PFSK-1 (cell line): ENCODE measurements at regions not wholly inside any gene's neighbourhood (a gene's known extent, or its start where the extent isn't known, plus 50 kb on each side); places are given as distances from the start of the nearest gene placed in this dataset.

Experiments
- FOXP2 ChIP-seq: optimal IDR thresholded peaks from 2 replicates; pipeline ENCODE3; 2011; ENCODE audit warnings: borderline replicate concordance, control low read depth, inconsistent platforms; ENCODE audit not compliant: insufficient read depth; ENCODE audit errors: extremely low read length, extremely low read depth
- POLR2AphosphoS5 ChIP-seq: IDR thresholded peaks from 2 replicates; pipeline ENCODE4 v1.6.1; 2012; ENCODE audit warnings: low read depth, mild to moderate bottlenecking, control low read depth, low read length, moderate library complexity
- SIN3A ChIP-seq: IDR thresholded peaks from 2 replicates; pipeline ENCODE4 v1.6.1; 2012; ENCODE audit warnings: mild to moderate bottlenecking, low read length, moderate library complexity, borderline replicate concordance; ENCODE audit not compliant: insufficient read depth
- TAF1 ChIP-seq: IDR thresholded peaks from 2 replicates; pipeline ENCODE4 v1.6.1; 2012; ENCODE audit warnings: low read length, control low read depth, borderline replicate concordance; ENCODE audit not compliant: insufficient read depth
- TF ChIP-seq, protein P1 (sequence below), 2 experiments: IDR thresholded peaks; 2 replicates each; pipeline versions ENCODE4 v1.6.1 to v1.8.0; 2011 to 2012; ENCODE audit warnings: low read depth in 2 of 2, low read length in 2 of 2, control low read depth in 1 of 2, inconsistent platforms in 1 of 2, mild to moderate bottlenecking in 1 of 2, moderate library complexity in 1 of 2; ENCODE audit not compliant: insufficient read depth in 1 of 2

DNA sequence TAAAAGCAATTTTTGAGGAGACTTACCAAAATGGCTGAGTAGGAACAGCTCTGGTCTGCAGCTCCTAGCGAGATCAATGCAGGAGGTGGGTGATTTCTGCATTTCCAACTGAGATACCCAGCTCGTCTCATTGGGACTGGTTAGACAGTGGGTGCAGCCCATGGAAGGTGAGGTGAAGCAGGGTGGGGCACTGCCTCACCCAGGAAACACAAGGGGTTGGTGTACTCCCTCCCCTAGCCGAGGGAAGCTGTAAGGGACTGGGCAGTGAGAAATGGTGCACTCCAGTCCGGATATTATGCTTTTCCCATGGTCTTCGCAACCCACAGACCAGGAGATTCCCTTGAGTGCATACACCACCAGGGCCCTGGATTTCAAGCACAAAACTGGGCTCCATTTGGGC lies 419.0 kb downstream of the NUP35 start:
- TF ChIP-seq SIN3A, result no peak
- TF ChIP-seq TAF1, result no peak
- no peak for TF ChIP-seq FOXP2
- TF ChIP-seq POLR2AphosphoS5, result no peak
- TF ChIP-seq, protein P1, sequence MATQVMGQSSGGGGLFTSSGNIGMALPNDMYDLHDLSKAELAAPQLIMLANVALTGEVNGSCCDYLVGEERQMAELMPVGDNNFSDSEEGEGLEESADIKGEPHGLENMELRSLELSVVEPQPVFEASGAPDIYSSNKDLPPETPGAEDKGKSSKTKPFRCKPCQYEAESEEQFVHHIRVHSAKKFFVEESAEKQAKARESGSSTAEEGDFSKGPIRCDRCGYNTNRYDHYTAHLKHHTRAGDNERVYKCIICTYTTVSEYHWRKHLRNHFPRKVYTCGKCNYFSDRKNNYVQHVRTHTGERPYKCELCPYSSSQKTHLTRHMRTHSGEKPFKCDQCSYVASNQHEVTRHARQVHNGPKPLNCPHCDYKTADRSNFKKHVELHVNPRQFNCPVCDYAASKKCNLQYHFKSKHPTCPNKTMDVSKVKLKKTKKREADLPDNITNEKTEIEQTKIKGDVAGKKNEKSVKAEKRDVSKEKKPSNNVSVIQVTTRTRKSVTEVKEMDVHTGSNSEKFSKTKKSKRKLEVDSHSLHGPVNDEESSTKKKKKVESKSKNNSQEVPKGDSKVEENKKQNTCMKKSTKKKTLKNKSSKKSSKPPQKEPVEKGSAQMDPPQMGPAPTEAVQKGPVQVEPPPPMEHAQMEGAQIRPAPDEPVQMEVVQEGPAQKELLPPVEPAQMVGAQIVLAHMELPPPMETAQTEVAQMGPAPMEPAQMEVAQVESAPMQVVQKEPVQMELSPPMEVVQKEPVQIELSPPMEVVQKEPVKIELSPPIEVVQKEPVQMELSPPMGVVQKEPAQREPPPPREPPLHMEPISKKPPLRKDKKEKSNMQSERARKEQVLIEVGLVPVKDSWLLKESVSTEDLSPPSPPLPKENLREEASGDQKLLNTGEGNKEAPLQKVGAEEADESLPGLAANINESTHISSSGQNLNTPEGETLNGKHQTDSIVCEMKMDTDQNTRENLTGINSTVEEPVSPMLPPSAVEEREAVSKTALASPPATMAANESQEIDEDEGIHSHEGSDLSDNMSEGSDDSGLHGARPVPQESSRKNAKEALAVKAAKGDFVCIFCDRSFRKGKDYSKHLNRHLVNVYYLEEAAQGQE (IDR thresholded peaks at IDR 0.05; ENCODE audit: insufficient read depth in 1 of 2, low read depth in 2 of 2, low read length in 2 of 2), result no peak

DNA sequence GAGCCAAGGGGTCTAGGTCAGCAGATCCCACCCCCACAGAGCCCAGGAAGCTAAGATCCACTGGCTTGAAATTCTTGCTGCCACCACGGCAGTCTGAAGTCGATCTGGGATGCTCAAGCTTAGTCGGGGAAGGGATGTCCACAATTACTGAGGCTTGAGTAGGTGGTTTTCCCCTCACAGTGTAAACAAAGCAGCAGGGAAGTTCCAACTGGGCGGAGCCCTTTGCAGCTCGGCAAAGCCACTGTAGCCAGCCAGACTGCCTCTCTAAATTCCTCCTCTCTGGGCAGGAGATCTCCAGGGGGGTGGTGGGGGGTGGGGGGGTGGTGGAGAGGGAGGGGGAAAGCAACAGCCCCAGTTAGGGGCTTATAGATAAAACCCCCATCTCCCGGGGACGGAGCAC lies 419.5 kb downstream of the NUP35 start:
- TF ChIP-seq SIN3A, result no peak
- no peak for TF ChIP-seq POLR2AphosphoS5
- TF ChIP-seq FOXP2, result no peak
- TF ChIP-seq, protein P1 (IDR thresholded peaks at IDR 0.05; ENCODE audit: insufficient read depth in 1 of 2, low read depth in 2 of 2, low read length in 2 of 2), result no peak
- no peak for TF ChIP-seq TAF1

DNA sequence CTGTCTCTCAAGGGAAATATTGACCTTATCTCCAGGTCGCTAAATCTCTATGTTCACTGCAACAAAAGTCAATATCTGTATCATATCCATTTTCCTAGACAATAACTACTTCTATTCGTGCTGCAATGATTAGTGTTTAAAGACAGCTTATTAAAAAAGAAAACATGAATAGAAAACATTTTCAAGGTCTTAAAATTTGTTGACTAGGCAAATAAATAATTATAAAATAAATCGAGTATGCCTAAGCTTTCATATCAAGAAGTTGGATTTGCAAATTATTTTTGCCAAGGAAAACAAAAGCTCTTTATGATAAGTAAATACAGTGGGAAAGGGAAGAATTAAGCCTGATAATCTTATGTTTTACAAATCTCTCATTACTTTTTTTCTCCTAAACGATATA lies 428.5 kb downstream of the NUP35 start:
- TF ChIP-seq, protein P1 (IDR thresholded peaks at IDR 0.05; ENCODE audit: insufficient read depth in 1 of 2, low read depth in 2 of 2, low read length in 2 of 2), result no peak
- TF ChIP-seq POLR2AphosphoS5 (no peak), SIN3A (no peak), TAF1 (no peak), FOXP2 (no peak)

DNA sequence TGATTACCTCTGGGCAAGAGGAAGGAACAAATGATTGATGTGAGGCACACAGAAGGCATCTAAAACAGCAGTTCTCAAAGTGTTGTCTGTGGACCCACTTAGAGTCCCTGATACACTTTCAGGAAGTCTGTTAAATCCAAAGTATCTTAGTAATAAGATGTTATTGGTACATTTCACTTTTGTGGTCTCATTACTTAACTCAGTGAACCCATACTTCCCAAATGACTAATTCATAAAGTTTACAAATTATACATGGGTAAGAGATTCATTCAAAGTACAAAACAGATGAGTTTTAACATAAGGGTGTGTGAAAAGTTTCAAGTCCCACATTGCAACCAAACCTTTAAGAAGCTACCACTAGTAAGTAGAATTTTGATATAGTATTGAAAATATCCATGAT lies 440.5 kb downstream of the NUP35 start:
- TF ChIP-seq SIN3A (no peak), POLR2AphosphoS5 (no peak), TAF1 (no peak), FOXP2 (no peak)
- TF ChIP-seq, protein P1 (IDR thresholded peaks at IDR 0.05; ENCODE audit: insufficient read depth in 1 of 2, low read depth in 2 of 2, low read length in 2 of 2), result no peak

DNA sequence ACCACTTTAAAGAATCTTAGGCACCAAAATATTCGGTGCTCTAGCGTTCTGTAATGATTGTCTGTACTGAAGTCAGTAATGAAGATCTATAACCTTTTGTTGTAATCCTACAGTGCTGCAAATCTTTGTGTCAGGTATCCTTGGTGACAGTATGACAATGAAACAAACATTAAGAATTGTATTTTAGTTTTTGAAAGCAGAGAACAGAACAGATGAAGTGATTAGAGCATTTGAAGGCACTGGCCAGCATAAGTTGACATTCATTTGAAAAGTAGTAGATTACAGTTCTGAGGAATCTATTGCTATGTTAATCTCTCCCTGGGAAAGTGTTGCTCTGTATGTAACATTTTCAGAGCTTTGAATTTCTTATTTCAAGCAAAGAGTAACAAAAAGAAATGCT lies 451.2 kb downstream of the NUP35 start:
- TF ChIP-seq FOXP2 (no peak), POLR2AphosphoS5 (no peak), TAF1 (no peak), SIN3A (no peak)
- TF ChIP-seq, protein P1 (IDR thresholded peaks at IDR 0.05; ENCODE audit: insufficient read depth in 1 of 2, low read depth in 2 of 2, low read length in 2 of 2), result no peak
